Esophagus squamous epithelium (tissue), 5 donors: ENCODE measurements at regions not wholly inside any gene's neighbourhood (a gene's known extent, or its start where the extent isn't known, plus 50 kb on each side); places are given as distances from the start of the nearest gene placed in this dataset.

Experiments
- DNase-seq: peaks from one replicate; lab custom pipeline; 2025; lab: John Stamatoyannopoulos, UW
- H3K27ac ChIP-seq, 4 donors: fragments of 200-600 bp; sonication (generic); one replicate each; pipeline ENCODE4 v1.5.1; 2016 to 2019; ENCODE audit warnings: mild to moderate bottlenecking in 1 of 4
- H3K27me3 ChIP-seq, 4 donors: fragments of 200-600 bp; sonication (generic); 1 replicate in 3 of 4; 2 replicates in 1 of 4; pipeline versions ENCODE4 v1.5.1 to v1.6.0; 2017 to 2021; ENCODE audit warnings: antibody characterized with exemption in 1 of 4
- H3K36me3 ChIP-seq, 3 donors: fragments of 200-600 bp; sonication (generic); one replicate each; pipeline ENCODE4 v1.5.1; 2016 to 2019
- H3K4me1 ChIP-seq, 3 donors: fragments of 200-600 bp; sonication (generic); one replicate each; pipeline ENCODE4 v1.5.1; 2017 to 2019
- H3K4me3 ChIP-seq, 4 donors: fragments of 200-600 bp; sonication (generic); 1 replicate in 3 of 4; 2 replicates in 1 of 4; pipeline ENCODE4 v1.5.1; 2016 to 2019; ENCODE audit warnings: mild to moderate bottlenecking in 2 of 4, moderate library complexity in 1 of 4
- H3K9me3 ChIP-seq, 3 donors: fragments of 200-600 bp; sonication (generic); one replicate each; pipeline ENCODE4 v1.5.1; 2016 to 2019
- POLR2A ChIP-seq, 4 donors: fragments of 450-650 bp; IDR thresholded peaks; one replicate each; pipeline ENCODE4 v1.6.1; 2017; ENCODE audit warnings: antibody characterized with exemption in 4 of 4, mild to moderate bottlenecking in 4 of 4, moderate library complexity in 3 of 4
- WGBS, 2 donors: methylation state at CpG; one replicate each; pipeline ENCODE4 v1.1.5; 2018; 5-methylcytosine and 5-hydroxymethylcytosine counted together
- intact Hi-C: fragments of 100-400 bp; cut with DNase I; formaldehyde crosslinking; loops from one replicate; pipeline ENCODE4 v1.15.0; 2022
- TF ChIP-seq, protein P1 (sequence below), 6 experiments: fragments of 450-650 bp in 4 of 6; fragments of 200-600 bp in 2 of 6; sonication (generic) in 2 of 6; IDR thresholded peaks; one replicate each; pipeline ENCODE4 v1.5.1; 2016 to 2019; ENCODE audit warnings: antibody characterized with exemption in 6 of 6, mild to moderate bottlenecking in 4 of 6, moderate library complexity in 4 of 6
- donor health status: DM: yes; HTN: yes; CAD: no.

- Histone ChIP-seq H3K4me3 (no peak overlapping the region), H3K4me1 (no peaks in the 10 kb centered on the region), H3K36me3 (no peaks in the 10 kb centered on the region), H3K27ac (peak overlapping the region in 1 of 4 donors; percentile 52), H3K9me3 (peaks cover 0 to 5% (median 0%) of the 10 kb centered on the region in 3 donors), H3K27me3 (no peaks in the 10 kb centered on the region)
- no peak for DNase-seq
- intact Hi-C loops, result no loop called here
- TF ChIP-seq, protein P1, sequence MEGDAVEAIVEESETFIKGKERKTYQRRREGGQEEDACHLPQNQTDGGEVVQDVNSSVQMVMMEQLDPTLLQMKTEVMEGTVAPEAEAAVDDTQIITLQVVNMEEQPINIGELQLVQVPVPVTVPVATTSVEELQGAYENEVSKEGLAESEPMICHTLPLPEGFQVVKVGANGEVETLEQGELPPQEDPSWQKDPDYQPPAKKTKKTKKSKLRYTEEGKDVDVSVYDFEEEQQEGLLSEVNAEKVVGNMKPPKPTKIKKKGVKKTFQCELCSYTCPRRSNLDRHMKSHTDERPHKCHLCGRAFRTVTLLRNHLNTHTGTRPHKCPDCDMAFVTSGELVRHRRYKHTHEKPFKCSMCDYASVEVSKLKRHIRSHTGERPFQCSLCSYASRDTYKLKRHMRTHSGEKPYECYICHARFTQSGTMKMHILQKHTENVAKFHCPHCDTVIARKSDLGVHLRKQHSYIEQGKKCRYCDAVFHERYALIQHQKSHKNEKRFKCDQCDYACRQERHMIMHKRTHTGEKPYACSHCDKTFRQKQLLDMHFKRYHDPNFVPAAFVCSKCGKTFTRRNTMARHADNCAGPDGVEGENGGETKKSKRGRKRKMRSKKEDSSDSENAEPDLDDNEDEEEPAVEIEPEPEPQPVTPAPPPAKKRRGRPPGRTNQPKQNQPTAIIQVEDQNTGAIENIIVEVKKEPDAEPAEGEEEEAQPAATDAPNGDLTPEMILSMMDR (IDR thresholded peaks at IDR 0.05), result no peak
- no peak for TF ChIP-seq POLR2A (IDR thresholded peaks at IDR 0.05)
- 56 to 58% methylated on average over 2 of the region's 2 CpGs for WGBS, 2 donors
These were observed 324.3 kb upstream of the PCDH7 start for GRCh38 chr4:30395902-30396301.

DNA sequence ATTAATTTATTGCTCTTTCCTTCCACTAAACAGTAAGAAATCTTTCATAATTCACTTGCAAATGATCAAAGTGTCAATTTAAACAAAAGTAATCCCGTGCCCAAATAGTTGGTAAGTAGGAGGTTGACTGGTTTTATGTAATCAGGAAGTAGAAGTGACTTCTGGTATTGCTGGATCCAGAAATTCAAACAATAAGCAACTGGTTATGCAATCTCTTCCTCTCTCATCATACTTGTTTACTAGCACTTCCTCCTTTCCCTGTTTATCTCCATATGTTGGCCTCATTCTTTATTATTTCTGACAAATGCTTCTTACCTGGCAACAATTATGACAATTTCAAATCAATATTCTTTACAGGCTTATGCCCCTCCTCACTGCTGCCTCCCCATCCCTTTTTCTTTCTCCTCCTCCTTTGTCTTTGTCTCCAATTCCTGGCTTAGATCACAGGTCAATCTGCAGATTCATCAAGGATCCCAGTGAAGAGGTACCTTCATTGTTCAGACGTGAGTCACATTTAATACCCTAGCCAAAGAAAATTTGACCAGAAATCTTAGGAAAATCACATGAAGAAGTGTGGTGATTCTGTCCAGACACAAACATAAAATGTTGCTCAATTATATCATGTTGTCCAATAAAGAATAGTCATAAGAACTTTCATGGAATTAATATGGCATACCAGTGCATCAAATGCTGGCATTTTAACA lies 323.2 kb upstream of the PCDH7 start:
- Histone ChIP-seq H3K9me3 (peaks cover 0 to 5% (median 0%) of the 10 kb centered on the region in 3 donors), H3K27me3 (no peaks in the 10 kb centered on the region), H3K4me1 (no peaks in the 10 kb centered on the region), H3K36me3 (no peaks in the 10 kb centered on the region), H3K27ac (peak overlapping the region in 1 of 4 donors; percentile 52), H3K4me3 (no peak overlapping the region)
- 25 to 34% methylated on average over 2 of the region's 2 CpGs for WGBS, 2 donors
- no peak for DNase-seq
- intact Hi-C loops, result no loop called here
- TF ChIP-seq POLR2A (IDR thresholded peaks at IDR 0.05), result no peak
- TF ChIP-seq, protein P1 (IDR thresholded peaks at IDR 0.05), result no peak

DNA sequence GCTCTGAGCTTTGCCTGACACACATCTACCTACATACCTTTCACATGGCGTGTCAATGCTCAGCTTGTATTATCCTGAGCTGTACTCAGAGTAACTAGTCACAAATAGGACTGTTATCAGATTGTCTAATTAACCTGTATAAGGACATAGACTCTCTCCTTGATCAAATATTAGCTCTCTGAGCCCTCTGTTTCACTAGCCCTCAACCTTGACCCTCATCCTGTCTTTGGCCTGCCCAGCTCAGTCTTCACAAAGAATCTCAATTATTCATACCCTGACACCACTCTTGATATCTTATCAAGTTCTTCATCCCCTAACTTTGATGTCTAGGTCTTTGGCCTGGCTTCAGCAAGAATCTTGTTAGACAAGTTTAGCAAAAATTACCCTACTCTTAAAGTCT lies 320.7 kb upstream of the PCDH7 start:
- Histone ChIP-seq H3K4me3 (no peak overlapping the region), H3K27me3 (no peaks in the 10 kb centered on the region), H3K4me1 (no peaks in the 10 kb centered on the region), H3K36me3 (no peaks in the 10 kb centered on the region), H3K27ac (no peak overlapping the region), H3K9me3 (no peaks in the 10 kb centered on the region)
- TF ChIP-seq, protein P1 (IDR thresholded peaks at IDR 0.05), result no peak
- no peak for TF ChIP-seq POLR2A (IDR thresholded peaks at IDR 0.05)
- 41 to 76% methylated on average over 1 of the region's 1 CpG for WGBS, 2 donors
- intact Hi-C loops, result no loop called here
- DNase-seq, result no peak

DNA sequence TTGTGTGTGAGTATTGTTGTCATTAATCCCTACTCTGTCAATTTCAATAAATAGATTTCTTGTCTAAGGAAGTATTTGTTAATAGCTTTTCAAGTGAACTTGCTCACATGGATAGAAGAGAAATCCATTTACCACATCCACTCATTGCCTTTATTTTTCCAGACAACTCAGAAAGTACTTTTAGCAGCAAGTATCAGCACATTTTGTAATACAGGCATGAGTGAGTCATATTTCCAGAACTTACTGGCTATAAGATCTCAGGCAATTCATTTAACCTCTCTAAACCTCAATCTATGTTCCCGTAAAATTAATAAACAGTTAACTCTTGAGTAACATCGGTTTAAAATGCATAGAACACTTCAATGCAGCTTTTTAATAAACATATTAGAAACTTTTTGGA lies 317.9 kb upstream of the PCDH7 start:
- intact Hi-C loops, result no loop called here
- 35 to 57% methylated on average over 2 of the region's 2 CpGs for WGBS, 2 donors
- TF ChIP-seq, protein P1 (IDR thresholded peaks at IDR 0.05), result no peak
- no peak for TF ChIP-seq POLR2A (IDR thresholded peaks at IDR 0.05)

GRCh38 chr4:30413915-30414314 lies 306.3 kb upstream of the PCDH7 start:
- peaks cover 0 to 30% (median 8%) of the 10 kb centered on the region in 3 donors for H3K9me3 ChIP-seq

More for the DNA sequence above, 317.9 kb upstream of the PCDH7 start:
- H3K27me3 ChIP-seq, result no peaks in the 10 kb centered on the region
- H3K4me1 ChIP-seq, result no peaks in the 10 kb centered on the region
- no peaks in the 10 kb centered on the region for H3K36me3 ChIP-seq
- H3K4me3 ChIP-seq, result no peak overlapping the region
- no peak for DNase-seq
- H3K9me3 ChIP-seq, result peaks cover 0 to 9% (median 0%) of the 10 kb centered on the region in 3 donors
- no peak overlapping the region for H3K27ac ChIP-seq

More at GRCh38 chr4:30413915-30414314, 306.3 kb upstream of the PCDH7 start:
- DNase-seq, result no peak
- no peak overlapping the region for H3K27ac ChIP-seq
- H3K4me1 ChIP-seq, result no peaks in the 10 kb centered on the region
- H3K4me3 ChIP-seq, result no peak overlapping the region
- TF ChIP-seq, protein P1 (IDR thresholded peaks at IDR 0.05), result no peak
- no peak for TF ChIP-seq POLR2A (IDR thresholded peaks at IDR 0.05)
- H3K27me3 ChIP-seq, result no peaks in the 10 kb centered on the region
- intact Hi-C loops, result no loop called here
- no peaks in the 10 kb centered on the region for H3K36me3 ChIP-seq
